ENCODE measurements at regions not wholly inside any gene's neighbourhood (a gene's known extent, or its start where the extent isn't known, plus 50 kb on each side); places are given as distances from the start of the nearest gene placed in this dataset.
"Not testable (repeated sequence)": the region's sequence is repeated elsewhere in the genome, so short reads cannot be mapped to it uniquely, and the experiment has no call there.

- H3K36me3 ChIP-seq (ENCODE audit: control insufficient read depth, insufficient read depth, low read length); H3K27me3 ChIP-seq (ENCODE audit: control insufficient read depth, insufficient read depth, low read length); H3K27ac ChIP-seq (ENCODE audit: low read depth, low read length); H3K4me3 ChIP-seq (ENCODE audit: low read length); H3K4me1 ChIP-seq (ENCODE audit: control insufficient read depth, insufficient read depth, low read length); H3K9ac ChIP-seq (ENCODE audit: low read length): not testable (repeated sequence)
These were observed 116.1 kb upstream of the GJE1 start for GRCh38 chr6:142016666-142017065.

DNA sequence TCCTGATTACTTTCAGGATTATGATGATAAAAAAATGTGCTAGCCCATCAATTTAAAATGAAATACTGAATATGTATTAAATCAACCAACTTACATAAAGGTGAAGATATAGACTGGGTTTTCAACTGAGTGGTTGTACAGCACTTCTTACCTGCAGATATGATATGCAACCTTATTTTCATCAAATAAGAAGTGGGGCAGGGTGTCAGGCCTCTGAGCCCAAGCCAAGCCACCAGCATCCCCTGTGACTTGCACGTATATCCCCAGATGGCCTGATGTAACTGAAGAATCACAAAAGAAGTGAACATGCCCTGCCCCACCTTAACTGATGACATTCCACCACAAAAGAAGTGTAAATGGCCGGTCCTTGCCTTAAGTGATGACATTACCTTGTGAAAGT, 117.3 kb upstream of the GJE1 start:
- not testable (repeated sequence) for H3K4me1 ChIP-seq (ENCODE audit: control insufficient read depth, insufficient read depth, low read length); H3K9ac ChIP-seq (ENCODE audit: low read length); H3K4me3 ChIP-seq (ENCODE audit: low read length); H3K27me3 ChIP-seq (ENCODE audit: control insufficient read depth, insufficient read depth, low read length); H3K36me3 ChIP-seq (ENCODE audit: control insufficient read depth, insufficient read depth, low read length); H3K27ac ChIP-seq (ENCODE audit: low read depth, low read length)

- Histone ChIP-seq H3K4me3 (ENCODE audit: low read length) (no peak overlapping the region), H3K27me3 (ENCODE audit: control insufficient read depth, insufficient read depth, low read length) (no peaks in the 10 kb centered on the region), H3K27ac (ENCODE audit: low read depth, low read length) (no peak overlapping the region), H3K4me1 (ENCODE audit: control insufficient read depth, insufficient read depth, low read length) (no peaks in the 10 kb centered on the region), H3K36me3 (ENCODE audit: control insufficient read depth, insufficient read depth, low read length) (no peaks in the 10 kb centered on the region), H3K9ac (ENCODE audit: low read length) (no peak overlapping the region)
These were observed 117.7 kb upstream of the GJE1 start for GRCh38 chr6:142015011-142015410.

DNA sequence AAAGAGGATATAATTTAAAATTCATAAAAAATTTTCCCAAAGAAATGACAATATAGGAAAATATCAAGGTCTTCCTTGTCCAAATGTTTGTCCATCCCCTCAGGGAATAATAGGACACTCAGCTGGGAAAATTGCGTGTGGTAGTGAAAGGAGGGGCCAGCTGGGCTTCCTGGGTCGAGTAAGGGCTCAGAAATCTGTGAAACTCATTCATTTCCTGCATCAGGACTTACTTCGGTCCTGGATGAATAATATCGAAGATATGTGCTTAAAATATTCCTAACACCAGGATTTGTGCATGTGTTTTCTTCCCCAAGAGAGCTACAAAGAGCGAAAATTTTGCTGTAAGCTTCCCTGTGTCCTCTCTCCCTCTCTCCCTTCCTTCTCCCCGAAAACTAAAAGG, 118.2 kb upstream of the GJE1 start:
- Histone ChIP-seq H3K4me1 (ENCODE audit: control insufficient read depth, insufficient read depth, low read length) (no peaks in the 10 kb centered on the region), H3K4me3 (ENCODE audit: low read length) (no peak overlapping the region), H3K27me3 (ENCODE audit: control insufficient read depth, insufficient read depth, low read length) (no peaks in the 10 kb centered on the region), H3K9ac (ENCODE audit: low read length) (no peak overlapping the region), H3K36me3 (ENCODE audit: control insufficient read depth, insufficient read depth, low read length) (no peaks in the 10 kb centered on the region), H3K27ac (ENCODE audit: low read depth, low read length) (no peak overlapping the region)

DNA sequence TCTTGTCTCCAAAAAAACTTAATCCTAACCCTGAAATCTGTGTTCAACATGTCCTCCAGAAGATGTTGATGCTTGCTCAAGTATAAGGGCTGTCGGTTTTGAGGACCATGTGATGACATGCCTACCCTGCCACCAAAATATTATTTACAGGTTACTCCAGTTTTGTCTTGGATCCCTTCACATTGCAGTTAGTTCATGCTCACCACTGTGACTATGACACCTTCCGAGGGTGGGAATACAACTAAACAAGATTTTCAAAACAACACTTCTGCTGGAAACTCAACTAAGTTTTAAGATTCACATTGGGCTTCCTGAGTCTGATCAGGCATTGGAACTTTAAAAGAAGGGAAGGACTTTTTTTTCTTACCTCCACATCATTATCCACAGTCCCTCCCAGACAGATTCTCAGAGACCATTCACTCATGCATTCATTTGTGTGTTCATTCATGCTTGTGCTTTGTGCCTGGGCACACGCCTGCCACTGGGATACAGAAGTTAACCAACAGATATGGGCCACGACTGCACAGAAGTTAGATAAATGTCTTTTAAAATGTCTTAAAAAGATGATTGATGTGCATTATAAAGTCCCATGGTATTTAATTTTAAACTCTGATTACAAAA, 118.7 kb upstream of the GJE1 start:
- Histone ChIP-seq H3K4me3 (ENCODE audit: low read length) (no peak overlapping the region), H3K27ac (ENCODE audit: low read depth, low read length) (no peak overlapping the region), H3K27me3 (ENCODE audit: control insufficient read depth, insufficient read depth, low read length) (no peaks in the 10 kb centered on the region), H3K4me1 (ENCODE audit: control insufficient read depth, insufficient read depth, low read length) (no peaks in the 10 kb centered on the region), H3K9ac (ENCODE audit: low read length) (no peak overlapping the region), H3K36me3 (ENCODE audit: control insufficient read depth, insufficient read depth, low read length) (no peaks in the 10 kb centered on the region)

GRCh38 chr6:142013287-142013686, 119.4 kb upstream of the GJE1 start:
- H3K4me1 ChIP-seq (ENCODE audit: control insufficient read depth, insufficient read depth, low read length) = no peaks in the 10 kb centered on the region
- H3K27ac ChIP-seq (ENCODE audit: low read depth, low read length) = no peak overlapping the region
- no peak overlapping the region for H3K4me3 ChIP-seq (ENCODE audit: low read length)
- no peak overlapping the region for H3K9ac ChIP-seq (ENCODE audit: low read length)
- no peaks in the 10 kb centered on the region for H3K36me3 ChIP-seq (ENCODE audit: control insufficient read depth, insufficient read depth, low read length)
- no peaks in the 10 kb centered on the region for H3K27me3 ChIP-seq (ENCODE audit: control insufficient read depth, insufficient read depth, low read length)

GRCh38 chr6:142011775-142012174, 121.0 kb upstream of the GJE1 start:
- Histone ChIP-seq H3K4me3 (ENCODE audit: low read length) (no peak overlapping the region), H3K27me3 (ENCODE audit: control insufficient read depth, insufficient read depth, low read length) (no peaks in the 10 kb centered on the region), H3K27ac (ENCODE audit: low read depth, low read length) (no peak overlapping the region)

DNA sequence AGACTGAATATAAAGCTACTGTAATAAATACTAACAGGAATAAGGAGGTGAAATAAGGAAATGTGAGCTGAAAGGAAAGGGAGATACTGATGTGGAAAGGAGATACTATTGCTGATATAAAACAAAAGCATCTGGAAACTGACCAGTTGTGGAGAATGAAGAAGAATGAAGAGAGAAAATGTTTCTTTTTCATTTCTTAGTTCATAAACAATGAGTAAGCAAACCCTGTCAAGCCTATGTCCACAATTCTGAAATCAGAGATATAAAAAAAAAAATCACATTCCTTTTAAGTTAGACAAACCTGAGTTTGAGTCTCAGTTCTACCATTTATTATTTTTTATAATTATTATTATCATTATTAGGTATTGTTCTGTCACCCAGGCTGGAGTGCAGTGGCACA, 121.6 kb upstream of the GJE1 start:
- Histone ChIP-seq H3K4me1 (ENCODE audit: control insufficient read depth, insufficient read depth, low read length) (no peaks in the 10 kb centered on the region), H3K36me3 (ENCODE audit: control insufficient read depth, insufficient read depth, low read length) (no peaks in the 10 kb centered on the region), H3K4me3 (ENCODE audit: low read length) (no peak overlapping the region), H3K9ac (ENCODE audit: low read length) (no peak overlapping the region), H3K27me3 (ENCODE audit: control insufficient read depth, insufficient read depth, low read length) (no peaks in the 10 kb centered on the region), H3K27ac (ENCODE audit: low read depth, low read length) (no peak overlapping the region)

More at GRCh38 chr6:142011775-142012174, 121.0 kb upstream of the GJE1 start:
- Histone ChIP-seq H3K4me1 (ENCODE audit: control insufficient read depth, insufficient read depth, low read length) (no peaks in the 10 kb centered on the region), H3K36me3 (ENCODE audit: control insufficient read depth, insufficient read depth, low read length) (no peaks in the 10 kb centered on the region), H3K9ac (ENCODE audit: low read length) (no peak overlapping the region)

- H3K27ac ChIP-seq (ENCODE audit: low read depth, low read length) = no peak overlapping the region
- no peak overlapping the region for H3K9ac ChIP-seq (ENCODE audit: low read length)
- H3K4me3 ChIP-seq (ENCODE audit: low read length) = no peak overlapping the region
- H3K4me1 ChIP-seq (ENCODE audit: control insufficient read depth, insufficient read depth, low read length) = no peaks in the 10 kb centered on the region
- H3K27me3 ChIP-seq (ENCODE audit: control insufficient read depth, insufficient read depth, low read length) = no peaks in the 10 kb centered on the region
- H3K36me3 ChIP-seq (ENCODE audit: control insufficient read depth, insufficient read depth, low read length) = no peaks in the 10 kb centered on the region
These were observed 123.1 kb upstream of the GJE1 start for GRCh38 chr6:142009647-142010046.

GRCh38 chr6:142008781-142009180, 123.9 kb upstream of the GJE1 start:
- H3K27ac ChIP-seq (ENCODE audit: low read depth, low read length) = no peak overlapping the region
- no peaks in the 10 kb centered on the region for H3K27me3 ChIP-seq (ENCODE audit: control insufficient read depth, insufficient read depth, low read length)
- H3K4me1 ChIP-seq (ENCODE audit: control insufficient read depth, insufficient read depth, low read length) = no peaks in the 10 kb centered on the region
- H3K36me3 ChIP-seq (ENCODE audit: control insufficient read depth, insufficient read depth, low read length) = no peaks in the 10 kb centered on the region
- no peak overlapping the region for H3K9ac ChIP-seq (ENCODE audit: low read length)
- no peak overlapping the region for H3K4me3 ChIP-seq (ENCODE audit: low read length)

DNA sequence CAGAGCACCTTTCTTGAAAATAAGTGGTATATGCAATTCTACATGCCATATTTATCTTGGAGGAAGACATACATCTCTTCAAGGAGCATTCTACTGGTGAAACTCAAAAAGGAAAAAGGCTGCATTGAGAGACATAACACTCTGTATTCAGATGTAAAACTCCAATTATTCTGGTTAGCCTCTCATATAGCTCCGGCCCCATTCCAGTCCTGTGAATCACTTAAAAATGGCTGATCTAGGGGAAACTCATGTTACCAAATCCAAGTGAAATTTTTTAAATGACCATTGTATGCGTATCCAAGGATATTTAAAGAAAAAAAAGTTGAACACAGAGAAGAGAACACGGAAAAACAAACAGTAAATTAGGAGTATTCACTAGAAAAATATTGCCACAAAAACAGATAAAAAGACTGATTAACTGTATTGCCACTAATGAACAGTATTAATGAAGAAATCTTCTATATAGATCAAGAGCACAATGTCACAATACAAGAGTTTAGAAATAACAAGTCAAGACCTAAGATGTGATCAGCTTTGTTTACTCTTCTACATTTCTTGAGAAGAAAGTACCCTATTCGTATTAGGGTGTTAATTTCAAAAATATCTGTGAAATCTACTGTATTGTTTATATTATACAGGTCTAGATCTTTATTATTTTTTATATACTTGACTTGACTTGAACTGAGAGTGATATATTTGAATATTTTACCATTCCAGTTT, 124.5 kb upstream of the GJE1 start:
- Histone ChIP-seq H3K27me3 (ENCODE audit: control insufficient read depth, insufficient read depth, low read length) (no peaks in the 10 kb centered on the region), H3K27ac (ENCODE audit: low read depth, low read length) (no peak overlapping the region), H3K4me1 (ENCODE audit: control insufficient read depth, insufficient read depth, low read length) (no peaks in the 10 kb centered on the region), H3K4me3 (ENCODE audit: low read length) (no peak overlapping the region), H3K9ac (ENCODE audit: low read length) (no peak overlapping the region), H3K36me3 (ENCODE audit: control insufficient read depth, insufficient read depth, low read length) (no peaks in the 10 kb centered on the region)

DNA sequence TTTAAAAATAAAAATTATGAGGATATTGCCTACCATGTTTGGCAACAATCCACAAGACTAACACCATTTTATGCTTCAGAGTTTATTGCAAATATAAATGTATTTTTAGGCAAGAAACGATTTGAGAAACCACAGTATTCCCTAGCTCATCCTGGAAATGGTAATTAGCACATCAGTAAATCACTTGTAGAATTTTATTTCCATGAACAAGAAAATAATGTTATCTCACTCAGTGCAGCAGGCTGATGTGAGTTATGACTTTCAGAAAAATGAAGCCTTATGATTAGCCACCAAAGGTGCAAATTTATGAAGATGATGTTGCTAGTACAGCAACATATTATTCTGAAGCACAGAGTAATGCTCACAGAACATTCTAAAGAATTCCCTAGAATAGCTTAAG, 127.7 kb upstream of the GJE1 start:
- Histone ChIP-seq H3K27me3 (ENCODE audit: control insufficient read depth, insufficient read depth, low read length) (no peaks in the 10 kb centered on the region), H3K36me3 (ENCODE audit: control insufficient read depth, insufficient read depth, low read length) (no peaks in the 10 kb centered on the region), H3K4me1 (ENCODE audit: control insufficient read depth, insufficient read depth, low read length) (no peaks in the 10 kb centered on the region), H3K4me3 (ENCODE audit: low read length) (no peak overlapping the region), H3K27ac (ENCODE audit: low read depth, low read length) (no peak overlapping the region), H3K9ac (ENCODE audit: low read length) (no peak overlapping the region)

DNA sequence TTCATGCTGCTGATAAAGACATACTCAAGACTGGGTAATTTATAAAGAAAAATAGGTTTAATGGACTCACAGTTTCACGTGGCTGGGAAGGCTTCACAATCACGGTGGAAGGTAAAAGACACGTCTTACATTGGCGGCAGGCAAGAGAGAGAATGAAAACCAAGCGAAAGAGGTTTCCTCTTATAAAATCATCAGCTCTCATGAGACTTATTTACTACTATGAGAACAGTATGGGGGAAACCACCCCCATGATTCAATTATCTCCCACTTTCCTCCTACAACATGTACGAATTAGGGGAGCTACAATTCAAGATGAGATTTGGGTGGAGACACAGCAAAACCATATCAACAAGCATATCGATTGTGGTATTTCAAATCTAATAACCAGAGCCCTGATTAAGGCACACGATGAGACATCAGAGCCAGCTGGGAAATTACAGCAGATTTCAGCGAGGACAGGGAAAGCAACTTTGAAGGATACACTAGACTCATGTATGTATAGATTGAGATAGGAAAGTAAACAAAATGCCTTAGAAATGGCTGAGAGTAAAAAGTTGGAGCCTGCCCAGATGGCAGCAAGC, 129.8 kb upstream of the GJE1 start:
- no peak overlapping the region for H3K9ac ChIP-seq (ENCODE audit: low read length)
- H3K4me3 ChIP-seq (ENCODE audit: low read length) = no peak overlapping the region
- H3K27me3 ChIP-seq (ENCODE audit: control insufficient read depth, insufficient read depth, low read length) = no peaks in the 10 kb centered on the region
- H3K36me3 ChIP-seq (ENCODE audit: control insufficient read depth, insufficient read depth, low read length) = no peaks in the 10 kb centered on the region
- no peak overlapping the region for H3K27ac ChIP-seq (ENCODE audit: low read depth, low read length)
- no peaks in the 10 kb centered on the region for H3K4me1 ChIP-seq (ENCODE audit: control insufficient read depth, insufficient read depth, low read length)

All from rectal smooth muscle tissue (tissue), 1 donor.